HepG2 (cell line): ENCODE measurements at regions not wholly inside any gene's neighbourhood (a gene's known extent, or its start where the extent isn't known, plus 50 kb on each side); places are given as distances from the start of the nearest gene placed in this dataset.

Experiments used
- ATAC-seq: fragments of 200-7000 bp; cut with Tn5 transposase; 3 replicates; pipeline ENCODE4 v1.9.1; 2020; ENCODE audit warnings: mild to moderate bottlenecking, moderate library complexity
- BruUV-seq: library from RNA; stranded (reverse); fragments of 400-500 nt; replicated peaks from 2 replicates; lab custom pipeline; 2021; lab: Mats Ljungman, UMichigan
- CTCF ChIA-PET: fragments of 300-600 bp; formaldehyde crosslinking; extraction: SDS; loops from one replicate; lab custom pipeline; 2021; ENCODE audit warnings: low total read pairs, inconsistent platforms, low intra/inter-chr PET ratio; lab: Yijun Ruan, JAX
- POLR2A ChIA-PET: fragments of 350-600 bp; sonication (Branson Sonifier 250); formaldehyde crosslinking; loops from one replicate; lab custom pipeline; 2020; ENCODE audit warnings: antibody characterized with exemption, inconsistent platforms; lab: Yijun Ruan, JAX
- DNase-seq: peaks from one replicate; pipeline ENCODE4 v3.0.0-alpha.2; 2015; ENCODE audit warnings: low spot score
- FAIRE-seq: peaks from 3 replicates; lab custom pipeline; 2011; peaks lifted over from hg19 to GRCh38; lab: Jason Lieb, UNC
- H2AFZ ChIP-seq: one replicate; pipeline ENCODE4 v1.6.1; 2011; ENCODE audit warnings: low read length, inconsistent platforms
- H3K27ac ChIP-seq: fragments of 300-600 bp; 3 replicates; pipeline ENCODE4 v1.8.0; 2011; ENCODE audit warnings: mixed run types, mild to moderate bottlenecking, mixed read lengths, low read length, inconsistent platforms; ENCODE audit not compliant: insufficient read depth; ENCODE audit errors: extremely low read length
- H3K27me3 ChIP-seq, 2 experiments: fragments of 200-600 bp in 1 of 2; 2 replicates in 1 of 2; 3 replicates in 1 of 2; pipeline versions ENCODE4 v1.6.0 to v1.8.0; 2011; ENCODE audit warnings: low read length in 2 of 2, mild to moderate bottlenecking in 2 of 2, moderate library complexity in 2 of 2, inconsistent platforms in 1 of 2; ENCODE audit not compliant: insufficient read depth in 2 of 2, control insufficient read depth in 1 of 2
- H3K36me3 ChIP-seq, 2 experiments: fragments of 200-600 bp in 1 of 2; replicated peaks in 1 of 2; 2 replicates in 1 of 2; 3 replicates in 1 of 2; pipeline versions ENCODE4 v1.5.1 to v1.8.0; 2011; ENCODE audit warnings: low read length in 2 of 2, inconsistent platforms in 1 of 2; ENCODE audit not compliant: insufficient read depth in 2 of 2, control insufficient read depth in 1 of 2
- H3K4me1 ChIP-seq: 2 replicates; pipeline ENCODE4 v1.5.1; 2012; ENCODE audit warnings: low read length, inconsistent platforms; ENCODE audit not compliant: insufficient read depth
- H3K4me2 ChIP-seq: 2 replicates; pipeline ENCODE4 v1.6.0; 2011; ENCODE audit warnings: low read depth, low read length, inconsistent platforms
- H3K4me3 ChIP-seq, 3 experiments: fragments of 200-600 bp in 1 of 3; sonication (generic), shearing (Covaris generic) in 1 of 3; replicated peaks in 1 of 3; 2 replicates each; pipeline ENCODE4 v1.5.1; 2011 to 2016; ENCODE audit warnings: low read length in 3 of 3, inconsistent platforms in 2 of 3, low read depth in 2 of 3, mild to moderate bottlenecking in 2 of 3, control low read depth in 1 of 3, mixed read lengths in 1 of 3; ENCODE audit not compliant: insufficient read depth in 1 of 3
- H3K79me2 ChIP-seq: one replicate; pipeline ENCODE4 v1.6.1; 2011; ENCODE audit warnings: low read length, inconsistent platforms; ENCODE audit not compliant: insufficient read depth
- H3K9ac ChIP-seq: 2 replicates; pipeline ENCODE4 v1.6.0; 2011; ENCODE audit warnings: mild to moderate bottlenecking, low read depth, low read length, inconsistent platforms; ENCODE audit not compliant: insufficient read depth
- H3K9me3 ChIP-seq: 2 replicates; pipeline ENCODE4 v1.5.1; 2012; ENCODE audit warnings: mild to moderate bottlenecking, low read length
- H4K20me1 ChIP-seq: 2 replicates; pipeline ENCODE4 v1.6.0; 2011; ENCODE audit warnings: inconsistent platforms, mild to moderate bottlenecking, low read length, moderate library complexity; ENCODE audit not compliant: insufficient read depth
- IRF2 ChIP-seq: IDR thresholded peaks from 2 replicates; pipeline ENCODE4 v1.6.1; 2018; ENCODE audit warnings: missing genetic modification reagents, missing compliant biosample characterization
- JDP2 ChIP-seq: sonication (generic); formaldehyde crosslinking; IDR thresholded peaks from 2 replicates; pipeline ENCODE4 v1.8.1; 2022; ENCODE audit warnings: missing genetic modification reagents, borderline replicate concordance
- MBD4 ChIP-seq: IDR thresholded peaks from 2 replicates; pipeline ENCODE4 v1.6.1; 2012; ENCODE audit warnings: low read length, inconsistent platforms, borderline replicate concordance
- RBM39 ChIP-seq: fragments of 200-400 bp; formaldehyde crosslinking; IDR thresholded peaks from one replicate; pipeline ENCODE4 v1.6.1; 2018; ENCODE audit warnings: antibody characterized with exemption, mild to moderate bottlenecking, low read depth, low read length; ENCODE audit not compliant: poor library complexity, severe bottlenecking
- SIX4 ChIP-seq: sonication (generic); formaldehyde crosslinking; IDR thresholded peaks from 2 replicates; pipeline ENCODE4 v1.4.0; 2020; ENCODE audit warnings: missing genetic modification reagents
- ZNF34 ChIP-seq: sonication (generic); formaldehyde crosslinking; IDR thresholded peaks from 2 replicates; pipeline ENCODE4 v1.4.0; 2020; ENCODE audit warnings: mild to moderate bottlenecking, missing genetic modification reagents, borderline replicate concordance
- ZNF607 ChIP-seq: sonication (generic); formaldehyde crosslinking; IDR thresholded peaks from 2 replicates; pipeline ENCODE4 v1.5.1; 2020; ENCODE audit warnings: missing genetic modification reagents, mild to moderate bottlenecking, borderline replicate concordance
- WGBS: methylation state at CpG from one replicate; pipeline ENCODE4 v1.1.6; 2017; ENCODE audit warnings: low lambda C conversion rate; 5-methylcytosine and 5-hydroxymethylcytosine counted together
- in situ Hi-C: cut with HindIII; loops from 2 replicates; pipeline ENCODE4 v1.10.0; 2017; ENCODE audit warnings: low pct_unique_long_range_greater_than_20kb; ENCODE audit not compliant: extremely low pct_ligation_motif_present
- intact Hi-C: fragments of 100-400 bp; cut with micrococcal nuclease; formaldehyde crosslinking; loops from one replicate; pipeline ENCODE4 v1.10.0; 2022; ENCODE audit not compliant: unreplicated experiment
- TF ChIP-seq, protein P1 (sequence below): IDR thresholded peaks from 2 replicates; pipeline ENCODE4 v1.6.1; 2012; ENCODE audit warnings: inconsistent platforms
- TF ChIP-seq, protein P2 (sequence below): sonication (generic); formaldehyde crosslinking; IDR thresholded peaks from 2 replicates; pipeline ENCODE4 v1.4.0; 2020; ENCODE audit warnings: missing genetic modification reagents
- TF ChIP-seq, protein P3 (sequence below), 2 experiments: sonication (generic) in 1 of 2; formaldehyde crosslinking in 1 of 2; IDR thresholded peaks; 2 replicates each; pipeline versions ENCODE4 v1.6.1 to v1.9.0; 2014 to 2022; ENCODE audit warnings: antibody characterized with exemption in 1 of 2, borderline replicate concordance in 1 of 2, inconsistent platforms in 1 of 2, low read depth in 1 of 2, missing genetic modification reagents in 1 of 2

DNA sequence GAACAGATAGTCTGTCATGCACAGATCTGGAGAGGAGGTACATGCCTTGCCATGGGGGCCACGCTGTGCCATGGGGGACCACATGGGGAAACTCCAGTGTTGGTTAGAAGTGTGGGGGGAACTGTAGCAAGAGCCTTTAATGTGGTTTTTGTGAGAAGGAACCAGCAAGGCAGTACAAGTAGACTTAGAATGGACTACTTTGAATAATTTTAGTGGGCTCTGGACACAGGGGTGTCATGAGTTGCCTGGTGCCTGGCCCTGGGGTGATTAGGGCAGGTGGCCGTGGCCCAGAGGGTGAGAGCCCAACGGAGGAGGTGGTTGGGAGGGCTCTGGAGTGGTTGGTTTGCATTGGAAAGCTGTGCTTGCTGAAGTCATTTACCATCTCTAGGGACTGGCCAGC, 77.2 kb downstream of the CXCL12 start:
- Histone ChIP-seq H3K9ac (no peak overlapping the region), H3K36me3 (no peaks in the 10 kb centered on the region), H4K20me1 (no peaks in the 10 kb centered on the region), H3K4me1 (peaks cover 7% of the 10 kb centered on the region; the same call in 1 of the 2 replicates), H3K4me3 (no peak overlapping the region), H2AFZ (no peak overlapping the region), H3K27me3 (no peaks in the 10 kb centered on the region), H3K27ac (no peak overlapping the region), H3K9me3 (peaks cover 6% of the 10 kb centered on the region; the same call in 1 of the 2 replicates), H3K4me2 (no peak overlapping the region), H3K79me2 (no peaks in the 10 kb centered on the region)
- TF ChIP-seq ZNF607 (no peak), JDP2 (CRISPR knock-in tag) (no peak), ZNF34 (no peak), MBD4 (no peak), SIX4 (CRISPR knock-in tag) (no peak), IRF2 (CRISPR knock-in tag) (no peak), RBM39 (no peak)
- TF ChIP-seq, protein P1, sequence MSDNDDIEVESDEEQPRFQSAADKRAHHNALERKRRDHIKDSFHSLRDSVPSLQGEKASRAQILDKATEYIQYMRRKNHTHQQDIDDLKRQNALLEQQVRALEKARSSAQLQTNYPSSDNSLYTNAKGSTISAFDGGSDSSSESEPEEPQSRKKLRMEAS = no peak
- TF ChIP-seq, protein P2, sequence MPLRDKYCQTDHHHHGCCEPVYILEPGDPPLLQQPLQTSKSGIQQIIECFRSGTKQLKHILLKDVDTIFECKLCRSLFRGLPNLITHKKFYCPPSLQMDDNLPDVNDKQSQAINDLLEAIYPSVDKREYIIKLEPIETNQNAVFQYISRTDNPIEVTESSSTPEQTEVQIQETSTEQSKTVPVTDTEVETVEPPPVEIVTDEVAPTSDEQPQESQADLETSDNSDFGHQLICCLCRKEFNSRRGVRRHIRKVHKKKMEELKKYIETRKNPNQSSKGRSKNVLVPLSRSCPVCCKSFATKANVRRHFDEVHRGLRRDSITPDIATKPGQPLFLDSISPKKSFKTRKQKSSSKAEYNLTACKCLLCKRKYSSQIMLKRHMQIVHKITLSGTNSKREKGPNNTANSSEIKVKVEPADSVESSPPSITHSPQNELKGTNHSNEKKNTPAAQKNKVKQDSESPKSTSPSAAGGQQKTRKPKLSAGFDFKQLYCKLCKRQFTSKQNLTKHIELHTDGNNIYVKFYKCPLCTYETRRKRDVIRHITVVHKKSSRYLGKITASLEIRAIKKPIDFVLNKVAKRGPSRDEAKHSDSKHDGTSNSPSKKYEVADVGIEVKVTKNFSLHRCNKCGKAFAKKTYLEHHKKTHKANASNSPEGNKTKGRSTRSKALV (CRISPR knock-in tag) = no peak
- TF ChIP-seq, protein P3, sequence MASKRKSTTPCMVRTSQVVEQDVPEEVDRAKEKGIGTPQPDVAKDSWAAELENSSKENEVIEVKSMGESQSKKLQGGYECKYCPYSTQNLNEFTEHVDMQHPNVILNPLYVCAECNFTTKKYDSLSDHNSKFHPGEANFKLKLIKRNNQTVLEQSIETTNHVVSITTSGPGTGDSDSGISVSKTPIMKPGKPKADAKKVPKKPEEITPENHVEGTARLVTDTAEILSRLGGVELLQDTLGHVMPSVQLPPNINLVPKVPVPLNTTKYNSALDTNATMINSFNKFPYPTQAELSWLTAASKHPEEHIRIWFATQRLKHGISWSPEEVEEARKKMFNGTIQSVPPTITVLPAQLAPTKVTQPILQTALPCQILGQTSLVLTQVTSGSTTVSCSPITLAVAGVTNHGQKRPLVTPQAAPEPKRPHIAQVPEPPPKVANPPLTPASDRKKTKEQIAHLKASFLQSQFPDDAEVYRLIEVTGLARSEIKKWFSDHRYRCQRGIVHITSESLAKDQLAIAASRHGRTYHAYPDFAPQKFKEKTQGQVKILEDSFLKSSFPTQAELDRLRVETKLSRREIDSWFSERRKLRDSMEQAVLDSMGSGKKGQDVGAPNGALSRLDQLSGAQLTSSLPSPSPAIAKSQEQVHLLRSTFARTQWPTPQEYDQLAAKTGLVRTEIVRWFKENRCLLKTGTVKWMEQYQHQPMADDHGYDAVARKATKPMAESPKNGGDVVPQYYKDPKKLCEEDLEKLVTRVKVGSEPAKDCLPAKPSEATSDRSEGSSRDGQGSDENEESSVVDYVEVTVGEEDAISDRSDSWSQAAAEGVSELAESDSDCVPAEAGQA (IDR thresholded peaks at IDR 0.05; ENCODE audit: low read depth) = no peak
- TF ChIP-seq, protein P3 (CRISPR knock-in tag; IDR thresholded peaks at IDR 0.05; ENCODE audit: borderline replicate concordance) = no peak
- WGBS = 7% methylated on average over 3 of the region's 3 CpGs
- ATAC-seq (no peak), DNase-seq (no peak), FAIRE-seq (no peak)
- in situ Hi-C loops (no loop called here), intact Hi-C loops (no loop called here)
- CTCF ChIA-PET = no interaction called here
- no TSS peak for BruUV-seq
- POLR2A ChIA-PET = no interaction called here
